Nephron (organoid): ENCODE measurements at regions not wholly inside any gene's neighbourhood (a gene's known extent, or its start where the extent isn't known, plus 50 kb on each side); places are given as distances from the start of the nearest gene placed in this dataset.

ENCODE experiments used
- H3K27ac Mint-ChIP-seq, 3 experiments: 2 replicates each; pipeline ENCODE4 v1.8.0; 2020; ENCODE audit warnings: mixed read lengths in 3 of 3, mild to moderate bottlenecking in 2 of 3, moderate library complexity in 1 of 3
- H3K27me3 Mint-ChIP-seq: 2 replicates; pipeline ENCODE4 v1.8.0; 2021; ENCODE audit warnings: low read depth, mild to moderate bottlenecking, moderate library complexity, mixed read lengths
- H3K36me3 Mint-ChIP-seq: 2 replicates; pipeline ENCODE4 v1.8.0; 2020; ENCODE audit warnings: low read depth, mixed read lengths
- H3K4me1 Mint-ChIP-seq: 2 replicates; pipeline ENCODE4 v1.8.0; 2020; ENCODE audit warnings: mixed read lengths
- H3K4me3 Mint-ChIP-seq, 3 experiments: 2 replicates each; pipeline ENCODE4 v1.8.0; 2020; ENCODE audit warnings: mild to moderate bottlenecking in 3 of 3, mixed read lengths in 3 of 3, moderate library complexity in 2 of 3
- H3K9me3 Mint-ChIP-seq: 2 replicates; pipeline ENCODE4 v1.8.0; 2020; ENCODE audit warnings: mixed read lengths
- TF ChIP-seq, protein P1 (sequence below), 3 experiments: fragments of 200-600 bp; sonication (generic); IDR thresholded peaks; one replicate each; pipeline ENCODE4 v1.5.0; 2021; ENCODE audit warnings: antibody characterized with exemption in 3 of 3; ENCODE audit not compliant: unreplicated experiment in 3 of 3

DNA sequence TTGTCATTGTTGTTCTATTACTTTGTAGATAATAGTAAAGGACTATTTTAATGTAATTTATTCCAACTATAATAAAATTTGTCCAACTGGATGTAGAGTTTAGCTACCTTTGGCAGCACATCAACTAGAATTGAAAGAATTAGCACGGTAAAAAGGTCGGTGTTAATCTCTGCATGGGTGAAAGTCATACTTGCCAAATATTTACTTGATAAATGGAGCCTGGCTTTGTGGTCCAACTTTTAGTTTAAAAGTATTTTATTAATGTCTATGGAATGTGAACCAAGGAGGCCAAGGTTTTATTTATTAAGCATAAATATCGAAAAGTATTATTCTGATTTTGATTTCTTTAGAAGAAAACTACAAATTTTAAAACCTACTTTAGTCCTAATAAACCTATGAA, 1389.0 kb downstream of the PCDH9 start:
- Mint-ChIP-seq H3K4me3 (no peak overlapping the region), H3K4me1 (peaks cover 7% of the 10 kb centered on the region), H3K27ac (no peak overlapping the region), H3K9me3 (no peaks in the 10 kb centered on the region), H3K27me3 (no peaks in the 10 kb centered on the region), H3K36me3 (no peaks in the 10 kb centered on the region)
- TF ChIP-seq, protein P1, sequence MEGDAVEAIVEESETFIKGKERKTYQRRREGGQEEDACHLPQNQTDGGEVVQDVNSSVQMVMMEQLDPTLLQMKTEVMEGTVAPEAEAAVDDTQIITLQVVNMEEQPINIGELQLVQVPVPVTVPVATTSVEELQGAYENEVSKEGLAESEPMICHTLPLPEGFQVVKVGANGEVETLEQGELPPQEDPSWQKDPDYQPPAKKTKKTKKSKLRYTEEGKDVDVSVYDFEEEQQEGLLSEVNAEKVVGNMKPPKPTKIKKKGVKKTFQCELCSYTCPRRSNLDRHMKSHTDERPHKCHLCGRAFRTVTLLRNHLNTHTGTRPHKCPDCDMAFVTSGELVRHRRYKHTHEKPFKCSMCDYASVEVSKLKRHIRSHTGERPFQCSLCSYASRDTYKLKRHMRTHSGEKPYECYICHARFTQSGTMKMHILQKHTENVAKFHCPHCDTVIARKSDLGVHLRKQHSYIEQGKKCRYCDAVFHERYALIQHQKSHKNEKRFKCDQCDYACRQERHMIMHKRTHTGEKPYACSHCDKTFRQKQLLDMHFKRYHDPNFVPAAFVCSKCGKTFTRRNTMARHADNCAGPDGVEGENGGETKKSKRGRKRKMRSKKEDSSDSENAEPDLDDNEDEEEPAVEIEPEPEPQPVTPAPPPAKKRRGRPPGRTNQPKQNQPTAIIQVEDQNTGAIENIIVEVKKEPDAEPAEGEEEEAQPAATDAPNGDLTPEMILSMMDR (IDR thresholded peaks at IDR 0.05; ENCODE audit: unreplicated experiment in 3 of 3) = no peak

DNA sequence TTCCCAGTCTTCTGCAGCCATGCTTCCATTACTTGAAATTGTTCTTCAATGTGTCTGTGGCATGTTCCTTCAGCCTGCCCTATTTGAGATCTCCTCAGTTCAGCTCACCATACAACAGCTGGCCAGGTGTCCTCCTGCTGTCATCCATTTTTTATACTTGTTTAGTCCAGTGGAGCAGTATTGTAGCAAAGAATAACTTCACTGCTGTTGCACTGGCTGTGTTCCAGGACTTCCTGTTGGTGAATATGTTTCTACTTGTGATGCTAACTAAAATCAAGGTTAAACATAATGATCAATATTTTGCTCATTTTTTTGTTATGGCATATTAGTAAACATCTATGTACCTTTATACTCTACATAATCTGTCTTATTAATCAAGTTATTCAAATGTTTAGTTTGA, 1394.1 kb downstream of the PCDH9 start:
- no peaks in the 10 kb centered on the region for H3K4me1 Mint-ChIP-seq

DNA sequence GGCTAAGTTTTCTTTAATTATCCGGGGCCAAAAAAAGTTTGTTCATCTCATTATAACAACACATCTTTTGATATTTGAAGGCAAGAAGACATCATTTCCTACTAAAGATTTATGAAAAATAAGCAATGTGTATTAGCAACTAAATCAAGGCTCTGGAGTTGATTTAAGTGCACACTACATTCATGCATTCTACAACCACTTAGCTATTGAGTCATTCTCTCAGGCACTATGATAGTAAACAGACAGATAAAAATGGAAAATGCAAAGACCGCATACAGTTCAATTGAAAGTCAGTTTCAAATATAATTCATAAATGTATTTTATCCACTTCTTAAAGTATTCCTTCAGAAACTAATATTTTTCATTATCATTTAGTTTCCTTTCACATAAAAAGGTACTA, 1395.2 kb downstream of the PCDH9 start:
- Mint-ChIP-seq H3K9me3 (no peaks in the 10 kb centered on the region), H3K4me1 (no peaks in the 10 kb centered on the region), H3K27ac (no peak overlapping the region), H3K4me3 (no peak overlapping the region), H3K27me3 (no peaks in the 10 kb centered on the region), H3K36me3 (no peaks in the 10 kb centered on the region)
- TF ChIP-seq, protein P1 (IDR thresholded peaks at IDR 0.05; ENCODE audit: unreplicated experiment in 3 of 3) = no peak

More for the DNA sequence above, 1394.1 kb downstream of the PCDH9 start:
- Mint-ChIP-seq H3K27me3 (no peaks in the 10 kb centered on the region), H3K4me3 (no peak overlapping the region), H3K27ac (no peak overlapping the region), H3K36me3 (no peaks in the 10 kb centered on the region), H3K9me3 (no peaks in the 10 kb centered on the region)
- TF ChIP-seq, protein P1 (IDR thresholded peaks at IDR 0.05; ENCODE audit: unreplicated experiment in 3 of 3) = no peak

DNA sequence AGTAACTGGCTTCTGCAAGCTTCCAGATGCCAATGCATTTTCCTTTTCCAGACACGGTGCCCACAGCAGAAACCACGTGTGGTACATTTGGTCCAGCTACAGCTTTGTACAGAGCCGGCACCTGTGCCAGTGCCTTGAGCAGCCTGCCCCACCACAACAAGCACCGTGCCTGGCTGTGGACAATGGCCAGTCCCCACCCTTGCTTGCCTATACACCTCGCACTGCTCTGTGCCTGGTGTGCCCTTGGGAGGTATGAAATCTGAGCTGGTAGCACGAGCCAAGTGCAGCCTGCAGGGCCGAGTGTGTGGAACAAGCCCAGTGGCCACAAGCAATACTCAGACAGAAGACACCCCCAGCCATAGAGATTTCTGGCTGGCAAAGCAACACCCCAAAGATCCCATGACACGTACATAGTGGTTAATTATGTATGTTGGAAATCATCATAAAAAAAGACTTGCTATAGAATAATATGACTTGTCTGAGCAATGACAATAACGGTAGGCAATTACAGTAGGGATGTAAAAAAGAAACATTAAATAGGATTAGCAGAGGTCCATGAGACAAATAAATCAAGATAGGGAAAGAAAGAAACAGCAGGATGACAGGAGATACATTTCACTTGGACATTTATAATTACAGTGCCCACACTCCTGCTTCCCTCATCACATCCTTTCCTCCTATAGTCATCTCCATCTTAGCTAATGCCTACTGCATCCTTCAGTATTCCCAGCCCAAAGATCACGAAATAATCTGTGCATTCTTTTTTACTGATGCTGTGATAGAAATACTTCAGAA, 1399.5 kb downstream of the PCDH9 start:
- Mint-ChIP-seq H3K4me1 (no peaks in the 10 kb centered on the region), H3K4me3 (no peak overlapping the region), H3K36me3 (no peaks in the 10 kb centered on the region), H3K27me3 (no peaks in the 10 kb centered on the region), H3K9me3 (no peaks in the 10 kb centered on the region), H3K27ac (no peak overlapping the region)
- TF ChIP-seq, protein P1 (IDR thresholded peaks at IDR 0.05; ENCODE audit: unreplicated experiment in 3 of 3) = no peak

DNA sequence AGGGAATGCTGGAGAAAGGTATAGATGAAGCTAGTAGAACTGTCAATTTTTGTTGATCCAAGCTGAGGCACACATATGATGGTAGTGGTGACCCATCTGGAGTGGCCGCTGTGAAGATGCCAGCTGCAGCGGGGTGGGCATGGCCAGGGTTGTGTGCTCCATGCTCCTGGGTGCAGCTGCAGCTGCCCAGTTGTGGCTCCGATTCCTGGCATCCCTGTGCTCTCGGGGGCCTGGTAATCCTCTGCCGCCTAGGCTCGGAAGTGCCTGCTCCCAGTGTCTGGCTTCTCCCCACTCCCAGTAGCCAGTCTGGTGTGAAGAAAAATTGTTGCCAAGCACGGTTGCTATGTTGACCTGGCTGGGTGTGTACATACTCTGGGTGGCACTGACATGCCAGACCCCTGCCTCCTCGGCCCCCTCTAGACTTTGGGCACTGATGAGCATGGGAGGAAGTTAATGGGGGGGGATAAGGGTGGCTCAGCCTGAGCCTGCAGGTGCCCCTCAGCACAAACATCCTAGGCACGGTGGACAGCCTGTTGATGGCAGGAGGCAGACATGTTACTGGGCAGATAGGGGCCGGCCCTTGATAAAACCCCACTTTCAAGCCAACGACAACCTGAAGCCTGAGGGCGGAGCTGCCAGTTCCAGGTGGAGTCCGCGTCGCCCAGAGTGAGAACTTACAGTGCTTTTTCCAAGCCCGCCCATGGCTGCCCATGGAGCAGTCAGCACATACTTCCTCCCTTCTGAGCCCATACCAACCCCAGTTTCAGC, 1400.7 kb downstream of the PCDH9 start:
- TF ChIP-seq, protein P1 (IDR thresholded peaks at IDR 0.05; ENCODE audit: unreplicated experiment in 3 of 3) = no peak
- H3K4me3 Mint-ChIP-seq = no peak overlapping the region
- no peaks in the 10 kb centered on the region for H3K4me1 Mint-ChIP-seq
- no peak overlapping the region for H3K27ac Mint-ChIP-seq
- no peaks in the 10 kb centered on the region for H3K27me3 Mint-ChIP-seq
- no peaks in the 10 kb centered on the region for H3K36me3 Mint-ChIP-seq
- no peaks in the 10 kb centered on the region for H3K9me3 Mint-ChIP-seq
